Activated CD4-positive, alpha-beta memory T cell treated with anti-CD3 and anti-CD28 coated beads, Interleukin-2, amount 10 ng/mL, durations not matched to agents 7 days and 5 days (primary cell): ENCODE measurements at regions not wholly inside any gene's neighbourhood (a gene's known extent, or its start where the extent isn't known, plus 50 kb on each side); places are given as distances from the start of the nearest gene placed in this dataset.
"Not testable (repeated sequence)": the region's sequence is repeated elsewhere in the genome, so short reads cannot be mapped to it uniquely, and the experiment has no call there.

ENCODE experiments used
- CTCF ChIA-PET: fragments of 350-600 bp; sonication (Branson Sonifier 250); formaldehyde crosslinking; loops from one replicate; lab custom pipeline; 2021; ENCODE audit warnings: antibody characterized with exemption, inconsistent platforms; lab: Charles Lee
- POLR2A ChIA-PET: fragments of 350-600 bp; sonication (Branson Sonifier 250); formaldehyde crosslinking; loops from one replicate; lab custom pipeline; 2021; ENCODE audit warnings: antibody characterized with exemption; lab: Charles Lee
- DNase-seq: peaks from one replicate; pipeline ENCODE4 v3.0.0-alpha.2; 2020
- H3K27ac Mint-ChIP-seq: one replicate; pipeline ENCODE4 v1.8.0; 2021; ENCODE audit warnings: mild to moderate bottlenecking, mixed read lengths
- H3K27me3 Mint-ChIP-seq: one replicate; pipeline ENCODE4 v1.8.0; 2021; ENCODE audit warnings: mixed read lengths
- H3K36me3 Mint-ChIP-seq: one replicate; pipeline ENCODE4 v1.8.0; 2021; ENCODE audit warnings: low read depth, mixed read lengths
- H3K4me1 Mint-ChIP-seq: one replicate; pipeline ENCODE4 v1.8.0; 2021; ENCODE audit warnings: mixed read lengths
- H3K4me3 Mint-ChIP-seq: one replicate; pipeline ENCODE4 v1.8.0; 2021; ENCODE audit warnings: mild to moderate bottlenecking, mixed read lengths
- H3K9me3 Mint-ChIP-seq: one replicate; pipeline ENCODE4 v1.8.0; 2021; ENCODE audit warnings: mixed read lengths

- CTCF ChIA-PET, H3K27me3 Mint-ChIP-seq, H3K27ac Mint-ChIP-seq, H3K36me3 Mint-ChIP-seq, POLR2A ChIA-PET, H3K4me1 Mint-ChIP-seq, DNase-seq, H3K4me3 Mint-ChIP-seq, H3K9me3 Mint-ChIP-seq: not testable (repeated sequence)
These were observed 108.5 kb downstream of the TUBA3C start for GRCh38 chr13:19072956-19073706.

GRCh38 chr13:19072543-19072942 lies 109.1 kb downstream of the TUBA3C start:
- ChIA-PET POLR2A (no interaction called here), CTCF (no interaction called here)
- DNase-seq: no peak
- Mint-ChIP-seq H3K27me3 (no peaks in the 10 kb centered on the region), H3K36me3 (no peaks in the 10 kb centered on the region), H3K4me3 (no peak overlapping the region), H3K27ac (no peak overlapping the region), H3K4me1 (no peaks in the 10 kb centered on the region), H3K9me3 (peaks cover 10% of the 10 kb centered on the region)

GRCh38 chr13:19071161-19071936 lies 110.3 kb downstream of the TUBA3C start:
- Mint-ChIP-seq H3K4me3 (no peak overlapping the region), H3K9me3 (peaks cover 11% of the 10 kb centered on the region), H3K36me3 (no peaks in the 10 kb centered on the region), H3K4me1 (no peaks in the 10 kb centered on the region), H3K27ac (no peak overlapping the region), H3K27me3 (no peaks in the 10 kb centered on the region)
- no peak for DNase-seq
- POLR2A ChIA-PET: no interaction called here
- CTCF ChIA-PET: no interaction called here

GRCh38 chr13:19070398-19070735 lies 111.3 kb downstream of the TUBA3C start:
- no peaks in the 10 kb centered on the region for H3K36me3 Mint-ChIP-seq
- H3K27ac Mint-ChIP-seq: no peak overlapping the region
- H3K9me3 Mint-ChIP-seq: peaks cover 12% of the 10 kb centered on the region
- no peak overlapping the region for H3K4me3 Mint-ChIP-seq
- no peaks in the 10 kb centered on the region for H3K4me1 Mint-ChIP-seq
- H3K27me3 Mint-ChIP-seq: no peaks in the 10 kb centered on the region
- CTCF ChIA-PET: no interaction called here
- DNase-seq: no peak
- POLR2A ChIA-PET: no interaction called here

- Mint-ChIP-seq H3K4me1 (no peaks in the 10 kb centered on the region), H3K9me3 (peaks cover 12% of the 10 kb centered on the region), H3K4me3 (no peak overlapping the region), H3K27me3 (no peaks in the 10 kb centered on the region), H3K27ac (no peak overlapping the region), H3K36me3 (no peaks in the 10 kb centered on the region)
- no peak for DNase-seq
- CTCF ChIA-PET: no interaction called here
- POLR2A ChIA-PET: no interaction called here
These were observed 111.8 kb downstream of the TUBA3C start for GRCh38 chr13:19069684-19070397.

- Mint-ChIP-seq H3K36me3 (no peaks in the 10 kb centered on the region), H3K27me3 (no peaks in the 10 kb centered on the region), H3K4me3 (no peak overlapping the region), H3K4me1 (no peaks in the 10 kb centered on the region), H3K27ac (no peak overlapping the region), H3K9me3 (peaks cover 13% of the 10 kb centered on the region)
- ChIA-PET POLR2A (no interaction called here), CTCF (no interaction called here)
- DNase-seq: no peak
These were observed 112.9 kb downstream of the TUBA3C start for GRCh38 chr13:19068691-19069090.

GRCh38 chr13:19067767-19068166 lies 113.9 kb downstream of the TUBA3C start:
- Mint-ChIP-seq H3K9me3 (peaks cover 13% of the 10 kb centered on the region), H3K4me3 (no peak overlapping the region), H3K27me3 (no peaks in the 10 kb centered on the region), H3K4me1 (no peaks in the 10 kb centered on the region), H3K27ac (no peak overlapping the region), H3K36me3 (no peaks in the 10 kb centered on the region)
- ChIA-PET CTCF (no interaction called here), POLR2A (no interaction called here)
- no peak for DNase-seq

- peaks cover 8% of the 10 kb centered on the region for H3K9me3 Mint-ChIP-seq
- ChIA-PET POLR2A (no interaction called here), CTCF (no interaction called here)
- no peak overlapping the region for H3K4me3 Mint-ChIP-seq
- no peak for DNase-seq
- no peaks in the 10 kb centered on the region for H3K27me3 Mint-ChIP-seq
- no peaks in the 10 kb centered on the region for H3K36me3 Mint-ChIP-seq
- H3K27ac Mint-ChIP-seq: no peak overlapping the region
- H3K4me1 Mint-ChIP-seq: no peaks in the 10 kb centered on the region
These were observed 118.8 kb downstream of the TUBA3C start for GRCh38 chr13:19062801-19063200.

GRCh38 chr13:19062019-19062646 lies 119.5 kb downstream of the TUBA3C start:
- no peak for DNase-seq
- no peak overlapping the region for H3K4me3 Mint-ChIP-seq
- H3K4me1 Mint-ChIP-seq: no peaks in the 10 kb centered on the region
- no peak overlapping the region for H3K27ac Mint-ChIP-seq
- ChIA-PET CTCF (no interaction called here), POLR2A (no interaction called here)
- H3K27me3 Mint-ChIP-seq: no peaks in the 10 kb centered on the region
- no peaks in the 10 kb centered on the region for H3K36me3 Mint-ChIP-seq
- peaks cover 8% of the 10 kb centered on the region for H3K9me3 Mint-ChIP-seq

- H3K27ac Mint-ChIP-seq: no peak overlapping the region
- no peaks in the 10 kb centered on the region for H3K4me1 Mint-ChIP-seq
These were observed 120.3 kb downstream of the TUBA3C start for GRCh38 chr13:19061278-19061677.

GRCh38 chr13:19060311-19061002 lies 121.2 kb downstream of the TUBA3C start:
- Mint-ChIP-seq H3K4me3 (no peak overlapping the region), H3K9me3 (peaks cover 6% of the 10 kb centered on the region), H3K27ac (no peak overlapping the region), H3K4me1 (no peaks in the 10 kb centered on the region), H3K36me3 (no peaks in the 10 kb centered on the region), H3K27me3 (no peaks in the 10 kb centered on the region)
- DNase-seq: no peak
- ChIA-PET POLR2A (no interaction called here), CTCF (no interaction called here)

More at GRCh38 chr13:19061278-19061677, 120.3 kb downstream of the TUBA3C start:
- Mint-ChIP-seq H3K36me3 (no peaks in the 10 kb centered on the region), H3K9me3 (peaks cover 7% of the 10 kb centered on the region), H3K27me3 (no peaks in the 10 kb centered on the region), H3K4me3 (no peak overlapping the region)
- CTCF ChIA-PET: no interaction called here
- DNase-seq: no peak
- POLR2A ChIA-PET: no interaction called here

GRCh38 chr13:19059016-19059780 lies 122.4 kb downstream of the TUBA3C start:
- Mint-ChIP-seq H3K4me1 (no peaks in the 10 kb centered on the region), H3K27ac (no peak overlapping the region), H3K4me3 (no peak overlapping the region), H3K36me3 (no peaks in the 10 kb centered on the region), H3K27me3 (no peaks in the 10 kb centered on the region), H3K9me3 (peaks cover 3% of the 10 kb centered on the region)
- CTCF ChIA-PET: no interaction called here
- DNase-seq: no peak
- POLR2A ChIA-PET: no interaction called here
